Neural cell (in vitro differentiated cells): ENCODE measurements at regions not wholly inside any gene's neighbourhood (a gene's known extent, or its start where the extent isn't known, plus 50 kb on each side); places are given as distances from the start of the nearest gene placed in this dataset.
A peak's percentile ranks its signal among the peaks of the same experiment; 100 is the strongest.
"Not testable (repeated sequence)": the region's sequence is repeated elsewhere in the genome, so short reads cannot be mapped to it uniquely, and the experiment has no call there.

Source experiments
- H2AFZ ChIP-seq: fragments of 200-600, 300-800 bp; sonication (generic), shearing (Covaris generic); 2 replicates; pipeline ENCODE4 v1.6.0; 2014; ENCODE audit warnings: low read depth, mild to moderate bottlenecking, antibody characterized with exemption, low read length, moderate library complexity
- H3F3A ChIP-seq: fragments of 200-600 bp; shearing (Covaris generic); 2 replicates; pipeline ENCODE4 v1.6.1; 2016; ENCODE audit warnings: mild to moderate bottlenecking, moderate library complexity, mixed read lengths, antibody characterized with exemption, low read length; ENCODE audit not compliant: insufficient read depth, poor library complexity, severe bottlenecking
- H3K27ac ChIP-seq: fragments of 200-600, 300-800 bp; sonication (generic), shearing (Covaris generic); 2 replicates; pipeline ENCODE4 v1.5.1; 2014; ENCODE audit warnings: mild to moderate bottlenecking, low read length, moderate library complexity
- H3K27me3 ChIP-seq: fragments of 300-800, 200-600 bp; sonication (generic), shearing (Covaris generic); 2 replicates; pipeline ENCODE4 v1.6.0; 2014; ENCODE audit warnings: mild to moderate bottlenecking, low read depth, low read length, moderate library complexity; ENCODE audit not compliant: insufficient read depth
- H3K36me3 ChIP-seq: fragments of 300-800, 200-600 bp; sonication (generic), shearing (Covaris generic); 2 replicates; pipeline ENCODE4 v1.5.1; 2014; ENCODE audit warnings: mild to moderate bottlenecking, antibody characterized with exemption, low read length, moderate library complexity; ENCODE audit not compliant: insufficient read depth
- H3K4me2 ChIP-seq: fragments of 300-800, 200-600 bp; sonication (generic), shearing (Covaris generic); 2 replicates; pipeline ENCODE4 v1.6.0; 2014; ENCODE audit warnings: mild to moderate bottlenecking, low read length
- H3K4me3 ChIP-seq: fragments of 300-800, 200-600 bp; sonication (generic), shearing (Covaris generic); 2 replicates; pipeline ENCODE4 v1.5.1; 2014; ENCODE audit warnings: mild to moderate bottlenecking, low read length, moderate library complexity
- H3K79me2 ChIP-seq: fragments of 200-600 bp; shearing (Covaris generic); replicated peaks from 2 replicates; pipeline ENCODE4 v1.6.0; 2014; ENCODE audit warnings: mild to moderate bottlenecking, low read length, moderate library complexity; ENCODE audit not compliant: insufficient read depth
- H3K9ac ChIP-seq: fragments of 300-800, 200-600 bp; sonication (generic), shearing (Covaris generic); 2 replicates; pipeline ENCODE4 v1.6.1; 2016; ENCODE audit warnings: mild to moderate bottlenecking, low read length, mixed read lengths
- H3K9me2 ChIP-seq: fragments of 200-600 bp; shearing (Covaris generic); 2 replicates; pipeline ENCODE4 v1.6.1; 2016; ENCODE audit warnings: mild to moderate bottlenecking, low read length, mixed read lengths; ENCODE audit not compliant: insufficient read depth
- H3K9me3 ChIP-seq: fragments of 200-600, 300-800 bp; sonication (generic), shearing (Covaris generic); 2 replicates; pipeline ENCODE4 v1.6.1; 2016; ENCODE audit warnings: mild to moderate bottlenecking, mixed run types, low read length, moderate library complexity, mixed read lengths
- H4K20me1 ChIP-seq: fragments of 200-600 bp; shearing (Covaris generic); 2 replicates; pipeline ENCODE4 v1.6.1; 2016; ENCODE audit warnings: mild to moderate bottlenecking, mixed run types; ENCODE audit not compliant: insufficient read depth
- EP300 ChIP-seq: fragments of 450-650 bp; conservative IDR thresholded peaks from 2 replicates; pipeline ENCODE4 v1.6.1; 2014; ENCODE audit warnings: antibody characterized with exemption, mild to moderate bottlenecking, moderate library complexity; ENCODE audit not compliant: poor library complexity, severe bottlenecking
- EZH2 ChIP-seq: fragments of 200-600, 300-800 bp; shearing (Covaris generic), sonication (generic); IDR thresholded peaks from 2 replicates; pipeline ENCODE4 v1.6.1; 2014; ENCODE audit warnings: antibody characterized with exemption, low read length, borderline replicate concordance, mild to moderate bottlenecking; ENCODE audit not compliant: insufficient read depth, poor library complexity, severe bottlenecking
- MXI1 ChIP-seq: fragments of 450-650 bp; conservative IDR thresholded peaks from 2 replicates; pipeline ENCODE4 v1.6.1; 2014; ENCODE audit warnings: antibody characterized with exemption, mild to moderate bottlenecking; ENCODE audit not compliant: poor library complexity, severe bottlenecking
- POLR2AphosphoS5 ChIP-seq: IDR thresholded peaks from 2 replicates; pipeline ENCODE4 v1.6.1; 2012
- RAD21 ChIP-seq: fragments of 450-650 bp; conservative IDR thresholded peaks from 2 replicates; pipeline ENCODE4 v1.6.1; 2014; ENCODE audit warnings: antibody characterized with exemption, mild to moderate bottlenecking, moderate library complexity
- SMC3 ChIP-seq: fragments of 450-650 bp; conservative IDR thresholded peaks from 2 replicates; pipeline ENCODE4 v1.6.1; 2014; ENCODE audit warnings: antibody characterized with exemption, mild to moderate bottlenecking, moderate library complexity; ENCODE audit not compliant: poor library complexity
- TAF1 ChIP-seq: IDR thresholded peaks from 2 replicates; pipeline ENCODE4 v1.6.1; 2012; ENCODE audit warnings: low read depth
- TF ChIP-seq, protein P1 (sequence below): IDR thresholded peaks from 2 replicates; pipeline ENCODE4 v1.6.1; 2012; ENCODE audit warnings: borderline replicate concordance
- TF ChIP-seq, protein P2 (sequence below): fragments of 450-650 bp; IDR thresholded peaks from 2 replicates; pipeline ENCODE4 v1.5.1; 2014; ENCODE audit warnings: antibody characterized with exemption, mild to moderate bottlenecking, moderate library complexity; ENCODE audit not compliant: poor library complexity, severe bottlenecking

DNA sequence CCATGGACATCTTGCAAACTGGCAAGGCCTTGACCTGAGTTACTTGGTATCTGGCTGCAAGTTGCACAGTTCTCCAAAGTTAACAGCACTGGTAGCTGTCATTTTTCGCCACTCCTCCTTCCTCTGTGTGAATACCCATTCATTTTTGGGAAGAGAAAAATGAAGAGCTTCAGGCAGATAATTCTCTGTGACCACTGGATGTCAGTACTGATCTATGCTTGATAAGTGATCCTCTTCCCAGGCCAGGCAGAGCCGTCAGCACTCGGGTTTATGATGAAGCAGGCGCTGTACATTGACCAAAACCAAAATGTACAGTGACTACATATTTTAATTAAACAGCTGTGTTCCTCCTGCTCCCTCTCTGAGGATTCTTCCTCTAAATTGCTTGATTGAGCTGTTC is 55.9 kb upstream of the PDZD8 start:
- H3K27ac ChIP-seq, result no peak overlapping the region
- H3K9ac ChIP-seq, result no peak overlapping the region
- no peaks in the 10 kb centered on the region for H3K9me2 ChIP-seq
- H2AFZ ChIP-seq, result no peak overlapping the region
- H3K9me3 ChIP-seq, result no peaks in the 10 kb centered on the region
- no peak for TF ChIP-seq EP300
- no peak for TF ChIP-seq MXI1
- TF ChIP-seq EZH2, result no peak
- no peak for TF ChIP-seq TAF1
- TF ChIP-seq SMC3, result peak; percentile 14
- TF ChIP-seq POLR2AphosphoS5, result no peak
- TF ChIP-seq, protein P1, sequence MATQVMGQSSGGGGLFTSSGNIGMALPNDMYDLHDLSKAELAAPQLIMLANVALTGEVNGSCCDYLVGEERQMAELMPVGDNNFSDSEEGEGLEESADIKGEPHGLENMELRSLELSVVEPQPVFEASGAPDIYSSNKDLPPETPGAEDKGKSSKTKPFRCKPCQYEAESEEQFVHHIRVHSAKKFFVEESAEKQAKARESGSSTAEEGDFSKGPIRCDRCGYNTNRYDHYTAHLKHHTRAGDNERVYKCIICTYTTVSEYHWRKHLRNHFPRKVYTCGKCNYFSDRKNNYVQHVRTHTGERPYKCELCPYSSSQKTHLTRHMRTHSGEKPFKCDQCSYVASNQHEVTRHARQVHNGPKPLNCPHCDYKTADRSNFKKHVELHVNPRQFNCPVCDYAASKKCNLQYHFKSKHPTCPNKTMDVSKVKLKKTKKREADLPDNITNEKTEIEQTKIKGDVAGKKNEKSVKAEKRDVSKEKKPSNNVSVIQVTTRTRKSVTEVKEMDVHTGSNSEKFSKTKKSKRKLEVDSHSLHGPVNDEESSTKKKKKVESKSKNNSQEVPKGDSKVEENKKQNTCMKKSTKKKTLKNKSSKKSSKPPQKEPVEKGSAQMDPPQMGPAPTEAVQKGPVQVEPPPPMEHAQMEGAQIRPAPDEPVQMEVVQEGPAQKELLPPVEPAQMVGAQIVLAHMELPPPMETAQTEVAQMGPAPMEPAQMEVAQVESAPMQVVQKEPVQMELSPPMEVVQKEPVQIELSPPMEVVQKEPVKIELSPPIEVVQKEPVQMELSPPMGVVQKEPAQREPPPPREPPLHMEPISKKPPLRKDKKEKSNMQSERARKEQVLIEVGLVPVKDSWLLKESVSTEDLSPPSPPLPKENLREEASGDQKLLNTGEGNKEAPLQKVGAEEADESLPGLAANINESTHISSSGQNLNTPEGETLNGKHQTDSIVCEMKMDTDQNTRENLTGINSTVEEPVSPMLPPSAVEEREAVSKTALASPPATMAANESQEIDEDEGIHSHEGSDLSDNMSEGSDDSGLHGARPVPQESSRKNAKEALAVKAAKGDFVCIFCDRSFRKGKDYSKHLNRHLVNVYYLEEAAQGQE, result no peak
- peak; percentile 25 for TF ChIP-seq RAD21
- TF ChIP-seq, protein P2, sequence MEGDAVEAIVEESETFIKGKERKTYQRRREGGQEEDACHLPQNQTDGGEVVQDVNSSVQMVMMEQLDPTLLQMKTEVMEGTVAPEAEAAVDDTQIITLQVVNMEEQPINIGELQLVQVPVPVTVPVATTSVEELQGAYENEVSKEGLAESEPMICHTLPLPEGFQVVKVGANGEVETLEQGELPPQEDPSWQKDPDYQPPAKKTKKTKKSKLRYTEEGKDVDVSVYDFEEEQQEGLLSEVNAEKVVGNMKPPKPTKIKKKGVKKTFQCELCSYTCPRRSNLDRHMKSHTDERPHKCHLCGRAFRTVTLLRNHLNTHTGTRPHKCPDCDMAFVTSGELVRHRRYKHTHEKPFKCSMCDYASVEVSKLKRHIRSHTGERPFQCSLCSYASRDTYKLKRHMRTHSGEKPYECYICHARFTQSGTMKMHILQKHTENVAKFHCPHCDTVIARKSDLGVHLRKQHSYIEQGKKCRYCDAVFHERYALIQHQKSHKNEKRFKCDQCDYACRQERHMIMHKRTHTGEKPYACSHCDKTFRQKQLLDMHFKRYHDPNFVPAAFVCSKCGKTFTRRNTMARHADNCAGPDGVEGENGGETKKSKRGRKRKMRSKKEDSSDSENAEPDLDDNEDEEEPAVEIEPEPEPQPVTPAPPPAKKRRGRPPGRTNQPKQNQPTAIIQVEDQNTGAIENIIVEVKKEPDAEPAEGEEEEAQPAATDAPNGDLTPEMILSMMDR, result peak; percentile 22
- H3K27me3 ChIP-seq, result no peaks in the 10 kb centered on the region
- H3K4me2 ChIP-seq, result no peak overlapping the region
- no peaks in the 10 kb centered on the region for H3K36me3 ChIP-seq
- no peaks in the 10 kb centered on the region for H4K20me1 ChIP-seq
- no peaks in the 10 kb centered on the region for H3K79me2 ChIP-seq
- no peaks in the 10 kb centered on the region for H3F3A ChIP-seq
- no peak overlapping the region for H3K4me3 ChIP-seq

DNA sequence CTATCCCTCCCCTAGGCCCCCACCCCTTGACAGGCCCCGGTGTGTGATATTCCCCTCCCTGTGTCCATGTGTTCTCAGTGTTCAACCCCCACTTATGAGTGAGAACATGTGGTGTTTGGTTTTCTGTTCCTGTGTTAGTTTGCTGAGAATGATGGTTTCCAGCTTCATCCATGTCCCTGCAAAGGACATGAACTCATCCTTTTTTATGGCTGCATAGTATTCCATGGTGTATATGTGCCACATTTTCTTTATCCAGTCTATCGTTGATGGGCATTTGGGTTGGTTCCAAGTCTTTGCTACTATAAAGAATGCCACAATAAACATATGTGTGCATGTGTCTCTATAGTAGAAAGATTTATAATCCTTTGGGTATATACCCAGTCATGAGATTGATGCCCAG is 55.3 kb upstream of the PDZD8 start:
- not testable (repeated sequence) for H3K4me3 ChIP-seq, H4K20me1 ChIP-seq, H3K79me2 ChIP-seq, H3K27me3 ChIP-seq, H3K27ac ChIP-seq, H3K36me3 ChIP-seq, H3K4me2 ChIP-seq, H3F3A ChIP-seq, H3K9me3 ChIP-seq, H2AFZ ChIP-seq, H3K9me2 ChIP-seq, H3K9ac ChIP-seq

DNA sequence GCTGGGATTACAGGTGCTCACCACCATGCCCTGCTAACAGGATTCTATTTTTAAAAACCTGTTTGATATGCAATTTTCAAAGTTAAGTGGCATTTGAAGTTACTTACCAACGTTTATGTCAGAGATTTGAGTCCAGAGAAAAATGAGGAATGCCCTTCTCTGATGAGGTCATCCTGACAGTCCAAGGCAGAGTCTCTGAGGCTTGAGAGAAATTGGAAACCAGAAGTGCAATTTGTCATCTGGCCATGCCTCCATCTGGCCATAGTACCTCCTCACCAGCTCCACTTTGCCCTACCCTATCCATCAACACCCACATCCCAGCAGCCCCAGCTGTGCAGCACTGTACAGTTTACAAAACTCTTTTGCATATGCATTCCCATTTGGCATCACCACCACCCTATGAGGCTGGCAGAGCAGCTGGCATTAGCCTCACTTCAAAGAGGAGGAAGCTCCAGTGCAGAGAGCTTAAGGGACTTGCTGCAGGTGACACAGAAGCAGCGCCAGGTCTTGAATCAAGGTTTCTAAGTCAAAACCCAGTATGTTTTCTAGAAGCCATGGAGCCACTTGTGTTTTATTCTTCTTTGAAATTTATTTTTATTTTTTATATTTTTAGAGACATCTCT is 54.5 kb upstream of the PDZD8 start:
- Histone ChIP-seq H3K36me3 (no peaks in the 10 kb centered on the region), H3K79me2 (no peaks in the 10 kb centered on the region), H3K27me3 (no peaks in the 10 kb centered on the region), H3K4me3 (no peak overlapping the region), H3K4me2 (no peak overlapping the region), H3F3A (no peaks in the 10 kb centered on the region), H4K20me1 (no peaks in the 10 kb centered on the region), H3K9me2 (no peaks in the 10 kb centered on the region), H3K9me3 (no peaks in the 10 kb centered on the region), H3K27ac (no peak overlapping the region), H2AFZ (no peak overlapping the region), H3K9ac (no peak overlapping the region)
- TF ChIP-seq SMC3, result no peak
- TF ChIP-seq TAF1, result no peak
- TF ChIP-seq MXI1, result no peak
- TF ChIP-seq, protein P2, result no peak
